ENCODE measurements at regions not wholly inside any gene's neighbourhood (a gene's known extent, or its start where the extent isn't known, plus 50 kb on each side); places are given as distances from the start of the nearest gene placed in this dataset.

- H3K4me3 ChIP-seq (ENCODE audit: low read length in 3 of 3), result no peak overlapping the region
- no peak for DNase-seq
- H3K4me1 ChIP-seq (ENCODE audit: control insufficient read depth in 2 of 3, insufficient read depth in 2 of 3, low read depth in 1 of 3, low read length in 3 of 3), result no peaks in the 10 kb centered on the region
- no peak overlapping the region for H3K9ac ChIP-seq (ENCODE audit: low read length in 3 of 3)
- H3K9me3 ChIP-seq (ENCODE audit: control insufficient read depth in 2 of 3, insufficient read depth in 1 of 3, low read length in 3 of 3), result no peaks in the 10 kb centered on the region
- no peaks in the 10 kb centered on the region for H3K36me3 ChIP-seq (ENCODE audit: control insufficient read depth in 2 of 3, insufficient read depth in 3 of 3, low read length in 3 of 3)
- intact Hi-C loops (cut with DNase I), result no loop called here
- H3K27ac ChIP-seq (ENCODE audit: low read depth in 2 of 2, low read length in 2 of 2), result no peak overlapping the region
- no peak for FAIRE-seq
- TF ChIP-seq CTCF (IDR thresholded peaks at IDR 0.05; ENCODE audit: borderline replicate concordance, extremely low read depth, insufficient read depth), result no peak
- H3K27me3 ChIP-seq (ENCODE audit: control insufficient read depth, insufficient read depth, low read length), result no peaks in the 10 kb centered on the region
These were observed 147.3 kb upstream of the TMEM196 start for GRCh38 chr7:19920705-19921104.

- no peak for FAIRE-seq
- TF ChIP-seq CTCF (IDR thresholded peaks at IDR 0.05; ENCODE audit: borderline replicate concordance, extremely low read depth, insufficient read depth), result no peak
- no peak overlapping the region for H3K4me3 ChIP-seq (ENCODE audit: low read length in 3 of 3)
These were observed 146.7 kb upstream of the TMEM196 start for GRCh38 chr7:19920166-19920565.

GRCh38 chr7:19919261-19920095 lies 146.1 kb upstream of the TMEM196 start:
- intact Hi-C loops (cut with DNase I), result no loop called here
- no peak for TF ChIP-seq CTCF (IDR thresholded peaks at IDR 0.05; ENCODE audit: borderline replicate concordance, extremely low read depth, insufficient read depth)
- H3K4me3 ChIP-seq (ENCODE audit: low read length in 3 of 3), result no peak overlapping the region
- H3K4me1 ChIP-seq (ENCODE audit: control insufficient read depth in 2 of 3, insufficient read depth in 2 of 3, low read depth in 1 of 3, low read length in 3 of 3), result no peaks in the 10 kb centered on the region
- H3K27me3 ChIP-seq (ENCODE audit: control insufficient read depth, insufficient read depth, low read length), result no peaks in the 10 kb centered on the region
- H3K27ac ChIP-seq (ENCODE audit: low read depth in 2 of 2, low read length in 2 of 2), result no peak overlapping the region
- no peak for FAIRE-seq
- no peaks in the 10 kb centered on the region for H3K9me3 ChIP-seq (ENCODE audit: control insufficient read depth in 2 of 3, insufficient read depth in 1 of 3, low read length in 3 of 3)
- no peaks in the 10 kb centered on the region for H3K36me3 ChIP-seq (ENCODE audit: control insufficient read depth in 2 of 3, insufficient read depth in 3 of 3, low read length in 3 of 3)
- H3K9ac ChIP-seq (ENCODE audit: low read length in 3 of 3), result no peak overlapping the region
- peak in 2 of 5 donors; percentile 33 to 55 for DNase-seq

More at GRCh38 chr7:19920166-19920565, 146.7 kb upstream of the TMEM196 start:
- Histone ChIP-seq H3K9me3 (ENCODE audit: control insufficient read depth in 2 of 3, insufficient read depth in 1 of 3, low read length in 3 of 3) (no peaks in the 10 kb centered on the region), H3K4me1 (ENCODE audit: control insufficient read depth in 2 of 3, insufficient read depth in 2 of 3, low read depth in 1 of 3, low read length in 3 of 3) (no peaks in the 10 kb centered on the region), H3K27me3 (ENCODE audit: control insufficient read depth, insufficient read depth, low read length) (no peaks in the 10 kb centered on the region), H3K27ac (ENCODE audit: low read depth in 2 of 2, low read length in 2 of 2) (no peak overlapping the region), H3K36me3 (ENCODE audit: control insufficient read depth in 2 of 3, insufficient read depth in 3 of 3, low read length in 3 of 3) (no peaks in the 10 kb centered on the region), H3K9ac (ENCODE audit: low read length in 3 of 3) (no peak overlapping the region)
- intact Hi-C loops (cut with DNase I), result no loop called here
- peak in 1 of 5 donors; percentile 5 for DNase-seq
